Smooth muscle cell of the brain vasculature (primary cell): ENCODE measurements at regions not wholly inside any gene's neighbourhood (a gene's known extent, or its start where the extent isn't known, plus 50 kb on each side); places are given as distances from the start of the nearest gene placed in this dataset.

Source experiments
- DNase-seq: peaks from one replicate; pipeline ENCODE4 v3.0.0-alpha.2; 2012; ENCODE audit warnings: low read depth, low spot score

DNA sequence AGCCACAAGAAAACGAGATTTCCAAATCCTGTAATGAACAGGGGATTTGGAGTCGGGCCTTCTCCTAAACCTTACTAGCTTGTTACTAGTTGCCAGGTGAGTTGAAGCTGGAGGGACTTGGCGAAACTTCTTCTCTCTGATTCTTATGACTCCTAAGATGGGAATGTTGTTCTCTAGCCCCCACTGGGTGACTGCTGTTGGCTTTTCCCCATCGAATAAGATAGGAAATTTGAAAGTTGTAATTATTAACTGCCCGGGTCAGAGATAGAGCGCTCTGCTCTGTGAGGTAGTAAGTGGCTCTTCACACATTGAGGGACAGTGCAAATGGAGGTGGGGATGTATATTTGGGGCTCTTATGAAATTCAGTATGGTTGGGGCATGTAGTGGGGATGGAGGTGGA is 111.2 kb upstream of the MBNL2 start:
- no peak for DNase-seq

DNA sequence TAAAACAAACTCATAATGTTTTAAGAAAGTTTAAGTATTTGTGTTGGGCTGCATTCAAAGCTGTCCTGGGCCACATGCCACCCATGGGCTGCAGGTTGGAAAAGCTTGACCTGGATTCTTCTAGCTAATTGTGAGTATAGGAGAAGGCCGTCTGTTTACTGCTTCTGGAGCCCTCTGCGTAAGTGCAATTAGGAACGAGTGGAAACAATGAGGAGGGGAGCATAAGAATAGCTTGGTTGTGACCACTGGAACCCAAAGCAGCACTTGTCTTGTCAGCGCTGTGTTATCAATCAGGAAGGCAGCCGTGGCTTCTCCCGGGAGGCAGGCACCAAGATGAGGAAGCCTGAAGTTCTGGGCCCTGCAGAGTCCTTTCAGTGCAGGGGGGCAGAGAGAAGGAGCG is 110.4 kb upstream of the MBNL2 start:
- DNase-seq = no peak

DNA sequence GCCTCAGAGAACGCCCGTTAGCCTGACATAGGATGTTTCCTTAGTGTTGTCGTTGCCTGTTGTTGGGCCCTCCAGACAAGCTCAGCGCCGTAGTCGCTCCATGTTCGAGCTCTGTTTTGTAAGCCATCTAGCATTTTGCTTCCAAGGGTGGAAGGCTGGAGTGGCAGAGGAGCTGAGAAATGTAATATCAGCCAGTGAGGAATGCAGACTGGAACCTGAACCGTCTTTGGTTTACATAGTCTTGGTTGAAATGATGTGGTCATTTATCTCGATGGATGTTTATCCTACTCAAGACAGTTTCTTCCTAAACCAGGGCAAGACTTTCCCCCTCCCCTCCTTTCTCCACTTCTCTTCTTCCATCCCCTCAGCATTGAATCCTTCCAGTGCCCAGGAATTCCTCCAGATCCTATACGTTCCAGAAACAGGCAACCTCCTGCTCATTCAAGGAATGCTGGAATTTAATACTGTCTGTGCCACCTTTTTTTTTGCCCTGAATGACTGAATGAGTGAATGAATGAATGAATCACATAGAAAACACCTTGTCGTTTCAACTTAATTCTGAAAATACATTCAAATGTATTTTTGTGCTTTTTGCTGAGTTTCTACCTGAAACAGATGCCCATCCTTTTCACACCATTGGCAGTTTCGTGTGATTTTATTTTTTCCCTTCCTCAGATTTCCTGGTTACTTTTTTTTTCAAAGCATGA is 109.5 kb upstream of the MBNL2 start:
- no peak for DNase-seq

GRCh38 chr13:97113231-97114001 is 108.7 kb upstream of the MBNL2 start:
- no peak for DNase-seq

DNA sequence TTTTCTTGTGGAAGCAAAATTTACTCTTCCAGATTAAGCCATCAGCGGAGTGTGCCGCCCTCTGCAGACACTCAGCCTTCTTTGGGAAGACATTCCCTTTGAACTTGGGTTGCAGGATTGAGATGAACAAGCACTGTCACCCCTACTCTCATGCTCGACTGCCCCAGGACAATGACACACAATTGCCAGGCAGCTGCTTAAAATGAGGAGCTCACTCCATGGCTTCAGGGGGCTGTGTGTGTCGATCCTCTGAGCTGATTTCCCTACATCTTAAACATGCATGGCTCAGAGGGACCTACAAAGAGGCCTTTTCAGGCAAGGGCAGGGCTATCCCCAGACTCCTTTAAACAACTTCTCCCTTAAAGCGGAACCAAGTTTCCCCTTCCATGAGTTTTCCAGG is 107.5 kb upstream of the MBNL2 start:
- no peak for DNase-seq

GRCh38 chr13:97116754-97117153 is 105.4 kb upstream of the MBNL2 start:
- DNase-seq = no peak

GRCh38 chr13:97117388-97117910 is 104.7 kb upstream of the MBNL2 start:
- DNase-seq = no peak

- DNase-seq = no peak
Observed at GRCh38 chr13:97119943-97120342, 102.2 kb upstream of the MBNL2 start.

- DNase-seq = no peak
Observed at GRCh38 chr13:97120346-97120745, 101.8 kb upstream of the MBNL2 start.

DNA sequence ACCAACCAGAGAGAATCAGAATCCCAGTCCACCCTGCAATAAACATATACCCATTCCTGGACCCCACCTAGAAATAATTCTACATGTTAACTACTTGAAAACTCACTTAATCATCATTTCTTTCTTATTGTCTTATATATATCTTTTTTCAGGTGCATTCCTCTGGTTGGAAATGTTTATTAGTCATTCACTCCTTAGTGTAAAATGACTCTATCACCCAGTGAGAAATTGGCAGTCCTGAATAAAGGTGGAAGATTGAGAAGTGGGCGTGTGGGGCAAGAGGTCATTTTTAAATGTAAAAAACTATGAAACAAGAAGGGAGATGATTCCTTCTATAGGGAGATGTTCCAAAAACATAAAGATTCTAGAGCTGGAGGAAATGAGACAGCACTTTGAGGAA is 101.2 kb upstream of the MBNL2 start:
- DNase-seq = no peak

DNA sequence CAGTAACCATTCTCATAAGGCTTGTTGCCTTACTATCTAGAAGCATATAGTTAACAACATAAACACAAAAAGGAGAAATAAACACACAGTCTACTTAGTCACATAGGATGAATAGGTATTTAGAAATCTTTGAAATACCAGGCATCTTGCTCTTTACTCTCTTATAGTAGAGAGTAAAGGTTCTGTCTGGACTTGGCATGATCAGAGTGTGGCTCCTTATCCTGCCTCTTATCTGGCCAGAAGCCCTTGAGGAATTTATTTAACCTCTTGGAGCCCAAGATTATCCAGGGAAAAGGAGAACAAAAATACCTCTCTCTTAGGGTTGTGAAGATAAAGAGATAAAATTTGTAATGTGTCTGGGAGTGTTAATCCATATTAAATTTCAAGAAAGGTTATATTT is 100.2 kb upstream of the MBNL2 start:
- DNase-seq = no peak

DNA sequence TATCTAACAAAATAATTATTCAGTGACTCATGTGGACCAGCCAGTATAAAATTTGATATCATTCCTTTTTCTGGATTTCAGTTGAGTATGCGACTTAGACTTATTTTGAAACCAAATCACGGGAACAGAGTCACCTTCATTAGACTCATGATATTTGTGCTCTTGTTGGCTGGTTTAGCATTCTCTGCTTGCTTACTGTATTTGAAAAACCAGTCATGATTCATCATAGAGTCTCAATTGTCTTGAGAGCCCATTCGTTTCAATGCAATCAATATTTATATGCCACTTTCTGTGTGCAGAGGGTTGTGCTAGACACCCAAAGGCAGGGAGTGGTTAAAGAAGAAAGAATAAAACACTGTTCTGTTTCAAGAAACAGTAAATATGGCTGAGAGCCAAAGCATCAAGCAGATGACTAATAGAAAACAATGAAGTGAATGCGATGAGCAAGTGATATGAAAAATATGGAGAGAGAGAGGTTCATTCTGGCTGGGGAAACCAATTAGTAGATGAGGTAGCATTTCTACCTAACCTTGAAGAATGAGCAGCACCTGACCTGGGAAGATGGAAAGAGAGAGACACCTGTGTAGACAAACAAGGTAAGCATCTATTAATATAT is 99.6 kb upstream of the MBNL2 start:
- no peak for DNase-seq

DNA sequence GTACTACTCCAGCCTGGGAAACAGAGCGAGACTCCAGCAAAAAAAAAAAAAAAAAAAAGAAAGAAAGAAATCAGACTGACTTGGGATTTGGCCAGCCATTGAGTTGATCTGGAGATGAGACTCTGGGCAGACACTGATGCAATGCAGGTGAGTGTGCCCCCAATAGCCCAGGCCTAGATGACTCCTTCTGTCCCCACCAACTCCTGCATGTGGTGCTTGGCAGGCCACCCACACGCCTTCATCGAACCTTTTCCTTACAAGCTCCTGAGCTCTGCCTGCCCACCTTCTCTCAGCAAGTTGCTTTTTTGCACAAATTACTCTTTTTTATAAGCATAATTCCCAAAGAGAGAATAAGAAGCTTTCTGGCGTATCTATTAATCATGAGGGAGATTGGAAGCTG is 97.9 kb upstream of the MBNL2 start:
- DNase-seq = no peak

- peak; percentile 85 for DNase-seq
Observed at GRCh38 chr13:97124915-97125809, 97.0 kb upstream of the MBNL2 start.

DNA sequence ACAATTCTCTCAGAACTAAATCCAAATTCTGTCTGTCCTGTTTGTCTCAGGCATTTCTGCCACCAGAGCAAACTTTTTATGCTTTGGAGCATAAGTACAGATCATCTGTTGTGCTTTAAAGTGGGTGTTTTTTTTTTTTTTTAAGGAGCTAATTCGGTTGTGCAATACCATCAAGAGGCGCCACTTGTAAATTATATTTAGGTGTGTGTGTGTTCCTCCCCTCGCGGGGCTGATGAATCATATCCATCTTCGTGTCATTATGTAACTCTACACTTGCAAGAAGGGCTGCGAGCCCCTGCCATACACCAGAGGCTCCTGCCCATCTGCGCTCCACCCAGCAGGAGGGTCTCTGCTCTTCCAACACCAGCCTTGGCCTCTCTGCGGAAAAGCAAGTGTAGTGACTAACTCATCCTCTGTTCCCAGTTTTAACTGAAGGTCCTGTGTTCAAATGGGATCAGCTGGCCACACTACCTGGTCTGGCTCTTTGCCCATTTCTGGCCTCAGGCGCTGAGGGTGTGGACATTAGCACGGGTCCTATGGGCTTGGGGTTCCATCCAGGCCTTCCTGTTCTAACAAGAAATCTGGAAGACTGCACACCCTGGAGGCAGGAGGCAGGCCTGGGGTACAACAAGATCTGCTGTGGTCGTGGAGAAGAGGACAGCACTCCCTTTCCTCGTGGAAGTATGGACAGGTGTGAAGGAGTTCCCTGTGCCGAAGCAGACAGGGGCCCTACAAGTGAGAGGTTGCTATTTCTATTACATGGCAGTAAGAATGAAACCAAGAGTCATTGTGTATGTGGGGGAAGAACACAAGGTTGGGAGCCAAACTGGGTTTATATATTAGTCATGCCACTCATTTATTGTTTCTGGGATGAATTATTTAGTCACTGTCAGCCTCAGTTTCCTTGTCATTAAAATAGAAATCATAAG is 96.1 kb upstream of the MBNL2 start:
- no peak for DNase-seq

GRCh38 chr13:97127842-97128241 is 94.3 kb upstream of the MBNL2 start:
- DNase-seq = no peak

DNA sequence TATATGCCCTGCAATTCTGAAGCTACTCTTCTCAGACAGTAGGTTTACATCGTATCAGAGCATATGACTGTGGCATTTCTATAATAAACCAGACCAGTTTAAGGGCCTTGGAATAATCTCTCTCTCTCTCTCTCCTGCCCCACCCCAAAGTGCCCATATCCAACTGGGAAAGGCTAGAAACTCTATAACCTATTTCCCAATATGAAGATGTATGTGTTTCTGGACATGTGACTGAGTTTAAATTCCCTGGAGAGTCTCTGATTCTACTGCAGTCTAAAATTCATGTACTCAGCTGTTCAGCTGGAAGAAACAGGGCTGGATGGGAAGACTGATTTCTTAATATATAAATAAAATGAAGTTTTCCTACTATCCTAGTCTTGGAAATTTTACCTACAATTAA is 91.9 kb upstream of the MBNL2 start:
- no peak for DNase-seq

DNA sequence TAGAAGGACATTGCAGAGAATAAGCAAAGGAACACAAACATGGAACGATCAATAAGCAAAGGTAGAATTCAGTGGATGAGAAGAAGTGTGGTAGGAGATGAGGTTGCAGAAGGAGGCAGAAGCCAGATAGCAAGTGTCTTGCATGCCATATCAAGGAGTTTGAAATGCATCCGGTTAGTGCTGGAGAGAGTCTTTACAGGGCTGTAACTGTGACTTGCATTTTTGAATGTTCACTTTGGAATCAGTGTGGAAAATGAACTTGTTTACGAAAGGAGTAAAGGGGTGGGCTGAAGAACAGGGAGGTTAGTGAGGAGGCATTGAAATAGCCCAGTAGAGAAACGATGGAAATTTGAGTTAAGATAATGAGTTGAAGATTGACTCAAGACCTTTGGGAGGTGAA is 90.7 kb upstream of the MBNL2 start:
- DNase-seq = no peak

DNA sequence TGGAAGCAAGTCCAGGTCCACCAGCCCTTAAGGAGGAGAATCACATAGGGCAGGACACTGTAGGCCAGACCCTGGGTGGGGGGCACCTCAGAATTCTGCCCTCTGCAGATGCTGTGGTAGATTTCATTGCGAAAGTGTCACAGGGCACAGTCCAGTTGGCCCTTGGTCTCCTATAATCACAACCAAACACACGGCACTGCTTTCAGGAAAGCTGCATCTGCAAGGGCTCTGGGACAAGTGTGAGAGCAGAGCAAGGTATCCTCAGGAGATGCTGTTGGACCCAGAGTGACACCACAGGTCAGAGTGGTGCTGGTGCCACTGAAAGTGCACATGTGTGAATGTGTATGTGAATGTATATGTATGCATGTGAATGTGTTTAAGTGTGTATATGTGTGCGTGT is 88.6 kb upstream of the MBNL2 start:
- no peak for DNase-seq

DNA sequence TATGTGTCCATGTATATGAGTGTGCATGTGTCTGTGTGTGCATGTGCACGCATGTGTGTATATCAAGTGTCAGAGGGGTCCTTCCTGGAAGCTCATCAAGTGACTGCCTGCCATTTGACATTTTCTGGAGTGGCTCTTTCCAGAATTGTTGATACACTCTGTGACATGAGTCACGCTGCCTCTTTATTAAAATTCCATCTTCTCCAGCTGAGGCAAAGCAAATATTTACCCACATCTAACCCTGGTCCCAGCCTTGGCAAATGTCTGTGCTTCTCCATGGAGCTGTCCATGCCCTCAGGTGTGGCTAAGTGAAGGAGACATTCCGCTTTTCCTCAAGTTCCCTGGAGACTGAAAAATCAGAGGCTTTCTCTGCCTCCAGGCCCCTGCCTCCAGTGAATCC is 88.2 kb upstream of the MBNL2 start:
- no peak for DNase-seq
